ENCODE measurements at regions not wholly inside any gene's neighbourhood (a gene's known extent, or its start where the extent isn't known, plus 50 kb on each side); places are given as distances from the start of the nearest gene placed in this dataset.

DNA sequence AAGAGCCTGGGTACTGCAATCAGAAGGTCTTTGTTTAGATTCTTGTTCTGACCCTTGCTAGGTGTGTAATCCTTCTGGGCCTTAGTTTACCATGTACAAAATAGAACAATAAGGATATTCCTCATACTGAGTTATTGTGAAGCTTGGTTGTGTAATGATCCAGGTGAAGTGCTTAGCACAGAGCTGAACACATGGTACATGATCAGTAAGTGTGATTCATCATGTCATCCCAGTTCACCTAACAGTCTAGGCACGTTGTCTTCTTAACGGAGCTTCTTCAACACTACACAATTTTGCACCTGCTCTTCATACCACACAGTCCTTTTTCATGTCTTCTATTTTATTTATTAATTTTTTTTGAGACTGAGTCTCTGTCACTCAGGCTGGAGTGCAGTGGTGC lies 234.3 kb upstream of the TENM4 start:
- Histone ChIP-seq H3K9me3 (ENCODE audit: control insufficient read depth, low read length) (no peaks in the 10 kb centered on the region), H3K4me3 (ENCODE audit: low read length) (no peak overlapping the region), H3K4me1 (ENCODE audit: control insufficient read depth, insufficient read depth, low read length) (peaks cover 8% of the 10 kb centered on the region), H3K27ac (ENCODE audit: low read depth, low read length) (no peak overlapping the region), H3K9ac (ENCODE audit: extremely low read depth, low read length, poor library complexity, severe bottlenecking) (no peak overlapping the region), H3K36me3 (ENCODE audit: control insufficient read depth, insufficient read depth, low read length) (no peaks in the 10 kb centered on the region), H3K27me3 (ENCODE audit: control insufficient read depth, insufficient read depth, low read length, poor library complexity, severe bottlenecking) (peaks cover 4% of the 10 kb centered on the region)
- no peak overlapping the region for H3K4me3 Mint-ChIP-seq
- WGBS, 2 experiments (ENCODE audit: insufficient coverage in 1 of 2, insufficient read length in 1 of 2): 60 to 95% methylated on average over 1 to 2 of the region's 2 CpGs
- H3K36me3 Mint-ChIP-seq (ENCODE audit: low read depth): no peaks in the 10 kb centered on the region
- peaks cover 39% of the 10 kb centered on the region for H3K27me3 Mint-ChIP-seq (ENCODE audit: insufficient read depth)
- TF ChIP-seq, protein P1, sequence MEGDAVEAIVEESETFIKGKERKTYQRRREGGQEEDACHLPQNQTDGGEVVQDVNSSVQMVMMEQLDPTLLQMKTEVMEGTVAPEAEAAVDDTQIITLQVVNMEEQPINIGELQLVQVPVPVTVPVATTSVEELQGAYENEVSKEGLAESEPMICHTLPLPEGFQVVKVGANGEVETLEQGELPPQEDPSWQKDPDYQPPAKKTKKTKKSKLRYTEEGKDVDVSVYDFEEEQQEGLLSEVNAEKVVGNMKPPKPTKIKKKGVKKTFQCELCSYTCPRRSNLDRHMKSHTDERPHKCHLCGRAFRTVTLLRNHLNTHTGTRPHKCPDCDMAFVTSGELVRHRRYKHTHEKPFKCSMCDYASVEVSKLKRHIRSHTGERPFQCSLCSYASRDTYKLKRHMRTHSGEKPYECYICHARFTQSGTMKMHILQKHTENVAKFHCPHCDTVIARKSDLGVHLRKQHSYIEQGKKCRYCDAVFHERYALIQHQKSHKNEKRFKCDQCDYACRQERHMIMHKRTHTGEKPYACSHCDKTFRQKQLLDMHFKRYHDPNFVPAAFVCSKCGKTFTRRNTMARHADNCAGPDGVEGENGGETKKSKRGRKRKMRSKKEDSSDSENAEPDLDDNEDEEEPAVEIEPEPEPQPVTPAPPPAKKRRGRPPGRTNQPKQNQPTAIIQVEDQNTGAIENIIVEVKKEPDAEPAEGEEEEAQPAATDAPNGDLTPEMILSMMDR (conservative IDR thresholded peaks at IDR 0.05): no peak
- H3K9me3 Mint-ChIP-seq: peaks cover 2% of the 10 kb centered on the region
- H3K4me1 Mint-ChIP-seq: peaks cover 36% of the 10 kb centered on the region
- DNase-seq: no peak
- H3K27ac Mint-ChIP-seq: no peak overlapping the region

DNA sequence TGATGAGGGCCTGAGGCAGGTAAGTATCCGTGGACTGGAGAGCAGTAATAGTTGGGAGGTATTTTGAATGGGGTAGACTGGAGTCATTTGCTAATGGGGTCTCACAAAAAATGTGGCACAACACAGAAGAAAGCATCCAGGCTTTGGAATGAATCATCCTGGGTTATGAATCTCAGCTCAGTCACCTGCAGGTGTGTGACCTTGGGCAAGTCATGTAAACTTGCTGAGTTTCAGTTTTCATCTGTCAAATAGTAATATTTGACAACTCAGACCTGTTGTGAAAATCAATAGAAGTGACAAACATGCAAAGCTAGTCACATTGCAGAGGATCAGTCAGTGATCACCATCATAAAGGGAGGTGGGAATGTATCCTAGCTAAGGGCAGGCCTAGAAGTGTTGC lies 232.0 kb upstream of the TENM4 start:
- Histone ChIP-seq H3K9me3 (ENCODE audit: control insufficient read depth, low read length) (no peaks in the 10 kb centered on the region), H3K36me3 (ENCODE audit: control insufficient read depth, insufficient read depth, low read length) (no peaks in the 10 kb centered on the region), H3K9ac (ENCODE audit: extremely low read depth, low read length, poor library complexity, severe bottlenecking) (no peak overlapping the region), H3K4me1 (ENCODE audit: control insufficient read depth, insufficient read depth, low read length) (no peaks in the 10 kb centered on the region), H3K27ac (ENCODE audit: low read depth, low read length) (no peak overlapping the region), H3K4me3 (ENCODE audit: low read length) (no peak overlapping the region), H3K27me3 (ENCODE audit: control insufficient read depth, insufficient read depth, low read length, poor library complexity, severe bottlenecking) (peaks cover 4% of the 10 kb centered on the region)
- Mint-ChIP-seq H3K27ac (no peak overlapping the region), H3K4me1 (peaks cover 20% of the 10 kb centered on the region), H3K9me3 (peaks cover 2% of the 10 kb centered on the region), H3K36me3 (ENCODE audit: low read depth) (no peaks in the 10 kb centered on the region), H3K27me3 (ENCODE audit: insufficient read depth) (peaks cover 33% of the 10 kb centered on the region), H3K4me3 (no peak overlapping the region)
- TF ChIP-seq, protein P1 (conservative IDR thresholded peaks at IDR 0.05): no peak
- 90 to 100% methylated on average over 1 of the region's 1 CpG for WGBS, 2 experiments (ENCODE audit: insufficient coverage in 1 of 2, insufficient read length in 1 of 2)
- DNase-seq: no peak

DNA sequence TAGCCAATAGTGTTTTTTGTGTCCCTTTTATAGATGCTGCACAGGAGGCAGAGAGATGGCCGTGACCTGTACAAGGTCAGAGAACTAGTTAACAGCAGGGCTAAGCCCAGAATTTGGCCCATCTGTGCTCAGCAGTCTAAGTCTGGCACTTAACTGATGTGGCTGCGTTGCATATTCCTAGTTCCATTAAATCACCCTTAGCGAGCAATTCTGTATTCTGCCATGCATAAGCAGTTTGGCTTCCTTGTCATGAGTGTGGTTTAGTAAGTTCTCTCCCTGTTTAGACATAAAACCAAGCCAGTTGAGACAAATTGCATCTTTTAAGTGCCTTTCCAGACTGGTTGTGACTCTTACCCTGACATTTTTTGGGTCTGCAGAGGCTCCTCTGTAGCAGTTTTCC lies 230.6 kb upstream of the TENM4 start:
- no peaks in the 10 kb centered on the region for H3K36me3 ChIP-seq (ENCODE audit: control insufficient read depth, insufficient read depth, low read length)
- no peak overlapping the region for H3K27ac Mint-ChIP-seq
- DNase-seq: no peak
- H3K4me1 ChIP-seq (ENCODE audit: control insufficient read depth, insufficient read depth, low read length): no peaks in the 10 kb centered on the region
- no peak overlapping the region for H3K27ac ChIP-seq (ENCODE audit: low read depth, low read length)
- H3K4me3 ChIP-seq (ENCODE audit: low read length): no peak overlapping the region
- H3K9me3 ChIP-seq (ENCODE audit: control insufficient read depth, low read length): no peaks in the 10 kb centered on the region
- TF ChIP-seq, protein P1 (conservative IDR thresholded peaks at IDR 0.05): no peak
- H3K27me3 Mint-ChIP-seq (ENCODE audit: insufficient read depth): peaks cover 26% of the 10 kb centered on the region
- no peaks in the 10 kb centered on the region for H3K36me3 Mint-ChIP-seq (ENCODE audit: low read depth)
- no peak overlapping the region for H3K9ac ChIP-seq (ENCODE audit: extremely low read depth, low read length, poor library complexity, severe bottlenecking)
- WGBS, 2 experiments (ENCODE audit: insufficient coverage in 1 of 2, insufficient read length in 1 of 2): 91 to 97% methylated on average over 3 of the region's 3 CpGs
- H3K4me1 Mint-ChIP-seq: peaks cover 14% of the 10 kb centered on the region
- no peak overlapping the region for H3K4me3 Mint-ChIP-seq
- H3K9me3 Mint-ChIP-seq: peaks cover 2% of the 10 kb centered on the region
- H3K27me3 ChIP-seq (ENCODE audit: control insufficient read depth, insufficient read depth, low read length, poor library complexity, severe bottlenecking): peaks cover 4% of the 10 kb centered on the region

Data from endodermal cell (in vitro differentiated cells).